K562 (cell line): ENCODE measurements at regions not wholly inside any gene's neighbourhood (a gene's known extent, or its start where the extent isn't known, plus 50 kb on each side); places are given as distances from the start of the nearest gene placed in this dataset.

Experiments
- CCAR2 ChIP-seq: fragments of 200-400 bp; formaldehyde crosslinking; IDR thresholded peaks from 2 replicates; pipeline ENCODE4 v1.6.1; 2017; ENCODE audit warnings: mild to moderate bottlenecking, low read depth, low read length
- MAFK ChIP-seq: IDR thresholded peaks from 2 replicates; pipeline ENCODE4 v1.6.1; 2011; ENCODE audit warnings: low read length, improper control_type of control experiment
- PML ChIP-seq: IDR thresholded peaks from 2 replicates; pipeline ENCODE4 v1.6.1; 2012; ENCODE audit warnings: low read length, inconsistent platforms
- POLR2AphosphoS5 ChIP-seq: IDR thresholded peaks from 2 replicates; pipeline ENCODE4 v1.6.1; 2011; ENCODE audit warnings: mild to moderate bottlenecking, low read depth, low read length, moderate library complexity; ENCODE audit not compliant: control insufficient read depth, insufficient read depth
- STAT5B ChIP-seq: fragments of 250-450 bp; sonication (Bioruptor Pico); IDR thresholded peaks from 2 replicates; pipeline ENCODE4 v1.8.0; 2021; ENCODE audit warnings: mild to moderate bottlenecking, inconsistent platforms
- TAF1 ChIP-seq: IDR thresholded peaks from 2 replicates; pipeline ENCODE4 v1.6.1; 2011; ENCODE audit warnings: mild to moderate bottlenecking, low read length, moderate library complexity; ENCODE audit not compliant: insufficient read depth, control insufficient read depth, severe bottlenecking; ENCODE audit errors: extremely low read depth
- ZNF253 ChIP-seq: fragments of 250-450 bp; sonication (Bioruptor Pico); conservative IDR thresholded peaks from 2 replicates; pipeline ENCODE4 v1.6.1; 2021; ENCODE audit warnings: mild to moderate bottlenecking
- TF ChIP-seq, protein P1 (sequence below): sonication (generic); formaldehyde crosslinking; IDR thresholded peaks from 2 replicates; pipeline ENCODE4 v1.8.0; 2022; ENCODE audit warnings: mild to moderate bottlenecking, missing genetic modification reagents
- TF ChIP-seq, protein P2 (sequence below): sonication (generic); formaldehyde crosslinking; IDR thresholded peaks from 2 replicates; pipeline ENCODE4 v1.8.0; 2023; ENCODE audit warnings: missing genetic modification reagents, mild to moderate bottlenecking, borderline replicate concordance

DNA sequence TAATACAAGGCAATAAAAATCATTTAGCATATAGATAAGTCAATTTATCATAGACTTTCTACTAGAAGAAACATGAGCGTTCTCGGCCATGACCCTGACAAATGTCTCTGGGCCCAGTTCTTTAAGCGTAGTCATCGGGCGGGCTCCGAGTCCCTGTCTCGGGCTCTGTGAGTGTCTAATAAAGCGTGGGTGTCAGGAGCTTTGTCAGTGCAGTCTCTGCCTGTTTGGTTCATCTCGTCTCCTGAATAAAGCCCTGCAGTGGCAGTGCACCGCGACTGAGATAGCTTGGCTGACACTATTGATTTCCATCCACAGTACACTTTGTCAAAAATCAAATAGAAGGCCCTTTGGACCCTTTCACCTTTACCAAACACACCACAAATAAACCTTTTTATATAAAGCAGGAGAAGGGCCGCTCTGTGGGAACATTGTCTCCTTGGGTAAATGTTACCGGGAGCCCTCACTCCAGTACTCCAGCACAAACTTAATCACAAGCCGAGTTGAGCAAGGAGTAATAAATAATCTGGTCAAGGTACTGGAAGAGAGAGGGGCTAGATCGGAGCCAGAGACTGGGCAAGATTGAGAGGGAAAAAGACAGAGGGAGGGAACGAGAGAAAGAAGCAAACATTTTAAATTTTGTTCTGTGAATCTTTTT is 368.2 kb upstream of the TSHZ3 start:
- TF ChIP-seq CCAR2 (no peak), POLR2AphosphoS5 (no peak), MAFK (no peak), STAT5B (CRISPR knock-in tag) (no peak), TAF1 (no peak), ZNF253 (CRISPR knock-in tag) (no peak), PML (no peak)
- TF ChIP-seq, protein P1, sequence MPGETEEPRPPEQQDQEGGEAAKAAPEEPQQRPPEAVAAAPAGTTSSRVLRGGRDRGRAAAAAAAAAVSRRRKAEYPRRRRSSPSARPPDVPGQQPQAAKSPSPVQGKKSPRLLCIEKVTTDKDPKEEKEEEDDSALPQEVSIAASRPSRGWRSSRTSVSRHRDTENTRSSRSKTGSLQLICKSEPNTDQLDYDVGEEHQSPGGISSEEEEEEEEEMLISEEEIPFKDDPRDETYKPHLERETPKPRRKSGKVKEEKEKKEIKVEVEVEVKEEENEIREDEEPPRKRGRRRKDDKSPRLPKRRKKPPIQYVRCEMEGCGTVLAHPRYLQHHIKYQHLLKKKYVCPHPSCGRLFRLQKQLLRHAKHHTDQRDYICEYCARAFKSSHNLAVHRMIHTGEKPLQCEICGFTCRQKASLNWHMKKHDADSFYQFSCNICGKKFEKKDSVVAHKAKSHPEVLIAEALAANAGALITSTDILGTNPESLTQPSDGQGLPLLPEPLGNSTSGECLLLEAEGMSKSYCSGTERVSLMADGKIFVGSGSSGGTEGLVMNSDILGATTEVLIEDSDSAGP (CRISPR knock-in tag) = no peak
- TF ChIP-seq, protein P2, sequence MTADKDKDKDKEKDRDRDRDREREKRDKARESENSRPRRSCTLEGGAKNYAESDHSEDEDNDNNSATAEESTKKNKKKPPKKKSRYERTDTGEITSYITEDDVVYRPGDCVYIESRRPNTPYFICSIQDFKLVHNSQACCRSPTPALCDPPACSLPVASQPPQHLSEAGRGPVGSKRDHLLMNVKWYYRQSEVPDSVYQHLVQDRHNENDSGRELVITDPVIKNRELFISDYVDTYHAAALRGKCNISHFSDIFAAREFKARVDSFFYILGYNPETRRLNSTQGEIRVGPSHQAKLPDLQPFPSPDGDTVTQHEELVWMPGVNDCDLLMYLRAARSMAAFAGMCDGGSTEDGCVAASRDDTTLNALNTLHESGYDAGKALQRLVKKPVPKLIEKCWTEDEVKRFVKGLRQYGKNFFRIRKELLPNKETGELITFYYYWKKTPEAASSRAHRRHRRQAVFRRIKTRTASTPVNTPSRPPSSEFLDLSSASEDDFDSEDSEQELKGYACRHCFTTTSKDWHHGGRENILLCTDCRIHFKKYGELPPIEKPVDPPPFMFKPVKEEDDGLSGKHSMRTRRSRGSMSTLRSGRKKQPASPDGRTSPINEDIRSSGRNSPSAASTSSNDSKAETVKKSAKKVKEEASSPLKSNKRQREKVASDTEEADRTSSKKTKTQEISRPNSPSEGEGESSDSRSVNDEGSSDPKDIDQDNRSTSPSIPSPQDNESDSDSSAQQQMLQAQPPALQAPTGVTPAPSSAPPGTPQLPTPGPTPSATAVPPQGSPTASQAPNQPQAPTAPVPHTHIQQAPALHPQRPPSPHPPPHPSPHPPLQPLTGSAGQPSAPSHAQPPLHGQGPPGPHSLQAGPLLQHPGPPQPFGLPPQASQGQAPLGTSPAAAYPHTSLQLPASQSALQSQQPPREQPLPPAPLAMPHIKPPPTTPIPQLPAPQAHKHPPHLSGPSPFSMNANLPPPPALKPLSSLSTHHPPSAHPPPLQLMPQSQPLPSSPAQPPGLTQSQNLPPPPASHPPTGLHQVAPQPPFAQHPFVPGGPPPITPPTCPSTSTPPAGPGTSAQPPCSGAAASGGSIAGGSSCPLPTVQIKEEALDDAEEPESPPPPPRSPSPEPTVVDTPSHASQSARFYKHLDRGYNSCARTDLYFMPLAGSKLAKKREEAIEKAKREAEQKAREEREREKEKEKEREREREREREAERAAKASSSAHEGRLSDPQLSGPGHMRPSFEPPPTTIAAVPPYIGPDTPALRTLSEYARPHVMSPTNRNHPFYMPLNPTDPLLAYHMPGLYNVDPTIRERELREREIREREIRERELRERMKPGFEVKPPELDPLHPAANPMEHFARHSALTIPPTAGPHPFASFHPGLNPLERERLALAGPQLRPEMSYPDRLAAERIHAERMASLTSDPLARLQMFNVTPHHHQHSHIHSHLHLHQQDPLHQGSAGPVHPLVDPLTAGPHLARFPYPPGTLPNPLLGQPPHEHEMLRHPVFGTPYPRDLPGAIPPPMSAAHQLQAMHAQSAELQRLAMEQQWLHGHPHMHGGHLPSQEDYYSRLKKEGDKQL = no peak
